BE2C (cell line): ENCODE measurements at regions not wholly inside any gene's neighbourhood (a gene's known extent, or its start where the extent isn't known, plus 50 kb on each side); places are given as distances from the start of the nearest gene placed in this dataset.

Experiments
- DNase-seq: peaks from one replicate; pipeline ENCODE4 v3.0.0-alpha.2; 2020
- H3K27me3 ChIP-seq: fragments of 250-450 bp; sonication (Bioruptor Pico); 2 replicates; pipeline ENCODE4 v1.5.1; 2020; ENCODE audit warnings: mild to moderate bottlenecking
- H3K36me3 ChIP-seq: fragments of 250-450 bp; sonication (Bioruptor Pico); 2 replicates; pipeline ENCODE4 v1.5.1; 2020; ENCODE audit warnings: mild to moderate bottlenecking
- H3K4me1 ChIP-seq: fragments of 250-450 bp; sonication (Bioruptor Pico); 2 replicates; pipeline ENCODE4 v1.5.1; 2020
- H3K4me3 ChIP-seq: 2 replicates; pipeline ENCODE4 v1.5.1; 2011; ENCODE audit warnings: low read depth, low read length
- H3K9me3 ChIP-seq: fragments of 250-450 bp; sonication (Bioruptor Pico); 2 replicates; pipeline ENCODE4 v1.5.1; 2020
- CTCF ChIP-seq: IDR thresholded peaks from 2 replicates; pipeline ENCODE4 v1.5.1; 2012; ENCODE audit warnings: mild to moderate bottlenecking, low read depth, low read length

- Histone ChIP-seq H3K4me1 (no peaks in the 10 kb centered on the region), H3K9me3 (no peaks in the 10 kb centered on the region), H3K27me3 (no peaks in the 10 kb centered on the region), H3K4me3 (no peak overlapping the region), H3K36me3 (no peaks in the 10 kb centered on the region)
- DNase-seq: no peak
- TF ChIP-seq CTCF: no peak
Measured at GRCh38 chr11:38282718-38283117, 1684.7 kb upstream of the RAG2 start.

GRCh38 chr11:38278457-38279141 lies 1680.6 kb upstream of the RAG2 start:
- no peaks in the 10 kb centered on the region for H3K27me3 ChIP-seq
- no peaks in the 10 kb centered on the region for H3K4me1 ChIP-seq
- no peaks in the 10 kb centered on the region for H3K36me3 ChIP-seq
- no peak for DNase-seq
- H3K9me3 ChIP-seq: no peaks in the 10 kb centered on the region
- no peak for TF ChIP-seq CTCF
- no peak overlapping the region for H3K4me3 ChIP-seq

- Histone ChIP-seq H3K36me3 (no peaks in the 10 kb centered on the region), H3K4me3 (no peak overlapping the region), H3K9me3 (no peaks in the 10 kb centered on the region), H3K27me3 (no peaks in the 10 kb centered on the region), H3K4me1 (no peaks in the 10 kb centered on the region)
- no peak for TF ChIP-seq CTCF
- no peak for DNase-seq
Measured at GRCh38 chr11:38274031-38274430, 1676.0 kb upstream of the RAG2 start.

- Histone ChIP-seq H3K4me1 (no peaks in the 10 kb centered on the region), H3K36me3 (no peaks in the 10 kb centered on the region), H3K9me3 (no peaks in the 10 kb centered on the region), H3K4me3 (no peak overlapping the region), H3K27me3 (no peaks in the 10 kb centered on the region)
- no peak for TF ChIP-seq CTCF
- DNase-seq: no peak
Measured at GRCh38 chr11:38272376-38272775, 1674.3 kb upstream of the RAG2 start.

GRCh38 chr11:38266691-38267090 lies 1668.7 kb upstream of the RAG2 start:
- Histone ChIP-seq H3K27me3 (no peaks in the 10 kb centered on the region), H3K4me3 (no peak overlapping the region), H3K36me3 (no peaks in the 10 kb centered on the region), H3K4me1 (no peaks in the 10 kb centered on the region), H3K9me3 (no peaks in the 10 kb centered on the region)
- DNase-seq: no peak
- no peak for TF ChIP-seq CTCF

- no peak for DNase-seq
- Histone ChIP-seq H3K36me3 (no peaks in the 10 kb centered on the region), H3K27me3 (no peaks in the 10 kb centered on the region), H3K9me3 (no peaks in the 10 kb centered on the region), H3K4me3 (no peak overlapping the region), H3K4me1 (no peaks in the 10 kb centered on the region)
- no peak for TF ChIP-seq CTCF
Measured at GRCh38 chr11:38256436-38256835, 1658.4 kb upstream of the RAG2 start.
